HG03457 (cell line): ENCODE measurements at regions not wholly inside any gene's neighbourhood (a gene's known extent, or its start where the extent isn't known, plus 50 kb on each side); places are given as distances from the start of the nearest gene placed in this dataset.
A peak's percentile ranks its signal among the peaks of the same experiment; 100 is the strongest.
"Not testable (repeated sequence)": the region's sequence is repeated elsewhere in the genome, so short reads cannot be mapped to it uniquely, and the experiment has no call there.

Experiments
- ATAC-seq: cut with Tn5 transposase; IDR thresholded peaks from one replicate; pipeline ENCODE4 v1.9.1; 2021; ENCODE audit warnings: moderate number of reproducible peaks; ENCODE audit not compliant: unreplicated experiment

DNA sequence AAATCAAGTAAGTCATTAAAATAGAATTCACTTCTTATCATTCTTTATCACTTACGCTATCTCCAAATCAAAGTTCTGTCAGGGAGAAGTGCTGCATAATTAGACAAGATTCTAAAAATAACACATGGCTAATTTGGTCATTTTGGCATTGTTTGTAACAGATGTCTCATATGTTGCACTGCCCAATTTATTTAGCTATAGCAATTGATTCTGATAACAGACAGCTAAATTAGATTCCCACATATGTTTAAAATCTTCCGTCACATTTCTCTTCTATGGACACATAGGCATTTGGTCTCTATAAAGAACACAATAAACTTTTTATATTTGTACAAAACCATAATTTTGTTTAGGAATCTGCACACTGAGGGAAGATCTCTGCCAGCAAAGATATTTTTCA is 644.5 kb upstream of the VRK2 start:
- no peak for ATAC-seq

DNA sequence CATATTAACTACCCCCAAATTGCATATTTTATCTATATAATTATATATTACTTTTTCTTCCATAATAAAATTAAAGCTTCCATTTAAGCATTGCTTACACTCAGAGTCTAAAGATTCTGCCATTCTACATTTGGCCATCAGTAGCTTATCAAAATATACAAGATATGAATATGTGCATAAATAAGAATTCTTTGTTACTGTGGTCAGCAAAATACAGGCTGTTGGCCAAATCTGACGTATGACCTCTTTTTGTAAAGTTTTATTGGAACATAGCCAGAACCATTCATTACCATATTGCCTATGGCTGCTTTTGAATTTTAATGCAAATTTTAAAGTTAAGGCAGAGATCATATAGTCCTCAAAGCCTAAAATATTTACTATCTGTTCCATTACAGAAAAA is 643.9 kb upstream of the VRK2 start:
- ATAC-seq = no peak

DNA sequence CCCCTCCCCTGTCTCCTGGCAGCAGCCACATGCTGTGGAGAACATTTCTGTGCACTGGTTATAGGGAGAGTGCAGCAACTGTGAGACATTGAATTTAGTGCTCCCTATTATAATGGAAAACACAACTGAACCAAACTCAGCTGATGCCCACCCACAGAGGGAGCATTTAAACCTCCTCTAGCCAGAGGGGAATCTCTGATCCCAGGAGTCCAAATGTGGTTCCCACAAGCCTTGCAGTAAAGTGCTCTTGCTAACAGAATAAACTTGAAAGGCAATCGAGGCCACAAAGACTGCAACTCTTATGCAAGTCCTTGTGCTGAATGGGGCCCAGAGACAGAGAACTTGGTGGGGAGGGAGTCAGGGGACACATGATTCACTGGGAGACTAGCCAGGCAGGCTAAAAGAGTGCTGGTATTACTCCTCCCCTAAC is 638.8 kb upstream of the VRK2 start:
- ATAC-seq = no peak

DNA sequence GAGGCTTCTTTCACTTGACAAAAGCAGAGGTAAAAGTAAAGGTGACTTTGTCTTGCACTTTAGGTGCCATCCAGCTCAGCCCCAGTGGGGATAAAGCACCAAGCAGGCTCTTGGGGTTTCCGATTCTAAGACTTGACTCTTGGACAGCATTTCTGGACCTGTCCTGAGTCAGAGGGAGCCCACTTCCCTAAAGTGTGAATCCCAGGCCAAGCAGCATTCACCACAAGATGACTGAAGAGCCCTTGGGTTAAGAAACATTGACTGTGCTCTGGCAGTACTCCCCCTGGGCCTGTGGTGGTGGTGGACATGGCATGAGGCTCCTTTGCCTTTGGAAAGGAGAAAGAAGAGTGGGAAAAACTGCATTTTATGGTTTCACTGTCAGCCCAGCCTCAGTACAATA is 638.0 kb upstream of the VRK2 start:
- ATAC-seq = no peak

DNA sequence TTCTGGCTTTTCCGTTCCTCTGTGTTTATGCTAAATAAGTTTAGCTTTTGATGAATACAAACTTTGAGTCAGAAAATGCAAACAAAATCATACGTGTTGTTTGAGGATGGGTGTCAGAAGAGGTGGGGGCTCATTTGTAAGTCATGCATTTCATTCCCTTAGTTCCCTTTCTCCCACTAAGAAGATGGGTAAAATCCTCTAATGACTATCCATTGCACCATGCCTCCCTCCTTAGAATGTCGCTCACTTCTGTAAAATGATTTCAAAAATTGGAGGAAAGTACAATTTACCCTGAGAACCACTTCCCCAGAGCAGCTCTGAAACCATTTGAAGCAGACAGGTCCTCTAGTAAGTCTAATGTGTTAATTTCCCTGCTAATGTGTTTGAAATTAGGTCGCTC is 629.6 kb upstream of the VRK2 start:
- no peak for ATAC-seq

DNA sequence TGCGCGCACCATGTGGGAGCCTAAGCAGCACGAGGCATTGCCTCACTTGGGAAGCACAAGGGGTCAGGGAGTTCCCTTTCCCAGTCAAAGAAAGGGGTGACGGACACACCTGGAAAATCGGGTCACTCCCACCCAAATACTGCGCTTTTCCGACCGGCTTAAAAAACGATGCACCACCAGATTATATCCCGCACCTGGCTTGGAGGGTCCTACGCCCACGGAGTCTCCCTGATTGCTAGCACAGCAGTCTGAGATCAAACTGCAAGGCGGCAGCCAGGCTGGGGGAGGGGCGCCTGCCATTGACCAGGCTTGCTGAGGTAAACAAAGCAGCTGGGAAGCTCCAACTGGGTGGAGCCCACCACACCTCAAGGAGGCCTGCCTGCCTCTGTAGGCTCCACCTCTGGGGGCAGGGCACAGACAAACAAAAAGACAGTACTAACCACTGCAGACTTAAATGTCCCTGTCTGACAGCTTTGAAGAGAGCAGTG is 627.7 kb upstream of the VRK2 start:
- ATAC-seq = not testable (repeated sequence)

DNA sequence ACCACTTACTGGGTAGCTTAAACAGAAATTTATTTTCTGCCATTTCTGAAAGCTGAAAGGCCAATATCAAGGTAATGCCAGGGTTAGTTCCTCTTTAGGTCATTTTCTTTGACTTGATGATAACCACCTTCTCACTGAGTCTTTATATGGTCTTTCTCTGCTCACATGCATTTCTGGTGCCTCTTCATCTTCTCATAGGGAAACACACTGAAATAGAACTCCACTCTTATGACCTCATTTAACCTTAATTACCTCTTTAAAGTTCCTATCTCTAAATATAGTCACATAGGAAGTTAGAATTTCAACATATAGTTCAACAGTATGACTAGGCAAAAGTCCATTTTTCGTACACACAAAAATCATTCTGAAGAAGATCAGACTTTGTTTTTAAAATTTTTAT is 616.8 kb upstream of the VRK2 start:
- ATAC-seq = no peak

DNA sequence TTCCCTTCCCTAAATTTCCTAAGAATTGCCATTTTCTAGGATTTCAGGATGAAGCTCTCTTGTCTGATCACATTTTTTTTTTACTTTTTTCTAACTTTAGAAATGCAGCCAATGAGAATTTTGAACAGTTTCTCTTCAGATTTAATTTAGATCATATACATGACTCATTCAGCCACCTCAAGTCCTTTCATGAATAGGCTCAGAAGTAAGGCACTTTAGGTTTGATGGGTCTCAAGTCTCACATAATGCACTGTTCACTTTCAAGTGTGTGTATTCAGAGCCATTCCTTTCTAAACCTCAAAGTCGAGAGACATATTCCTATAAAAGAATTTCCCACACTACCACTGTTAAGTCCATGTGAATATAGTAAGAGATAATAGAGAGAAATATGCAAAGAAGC is 614.1 kb upstream of the VRK2 start:
- ATAC-seq = no peak

DNA sequence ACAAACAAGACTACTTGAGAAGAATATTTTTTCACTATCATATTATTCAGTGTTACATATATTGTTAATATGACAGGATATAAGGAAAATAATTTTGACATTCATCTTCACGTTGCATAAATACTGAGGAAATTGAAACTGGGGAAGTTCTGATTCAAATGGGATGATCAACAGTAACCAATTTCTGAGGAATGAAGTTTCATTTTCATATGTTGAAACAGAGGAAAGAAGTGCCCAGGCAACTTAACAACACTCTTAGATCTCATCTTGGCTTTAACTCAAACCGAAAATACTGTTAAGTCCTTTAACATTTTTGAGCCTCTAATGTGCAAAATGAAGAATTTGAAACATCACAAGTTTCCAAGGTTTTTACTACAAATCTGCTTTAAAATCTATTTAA is 612.2 kb upstream of the VRK2 start:
- ATAC-seq = no peak

DNA sequence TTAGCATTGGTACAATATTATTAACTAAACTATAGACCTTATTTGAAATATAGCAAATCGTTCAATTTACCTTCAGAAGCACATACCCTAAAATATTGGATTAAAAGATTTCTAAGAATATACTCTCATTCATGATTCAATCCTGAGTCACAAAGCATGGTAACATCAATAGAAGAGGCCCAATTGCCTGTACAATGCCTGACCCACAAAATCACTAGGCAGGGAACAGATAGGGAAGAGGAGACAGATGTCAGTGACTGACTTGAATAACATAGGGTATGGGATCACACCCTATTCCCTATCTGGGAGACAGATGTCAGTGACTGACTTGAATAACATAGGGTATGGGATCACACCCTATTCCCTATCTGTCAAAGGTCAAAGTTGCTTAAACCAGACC is 611.6 kb upstream of the VRK2 start:
- no peak for ATAC-seq

DNA sequence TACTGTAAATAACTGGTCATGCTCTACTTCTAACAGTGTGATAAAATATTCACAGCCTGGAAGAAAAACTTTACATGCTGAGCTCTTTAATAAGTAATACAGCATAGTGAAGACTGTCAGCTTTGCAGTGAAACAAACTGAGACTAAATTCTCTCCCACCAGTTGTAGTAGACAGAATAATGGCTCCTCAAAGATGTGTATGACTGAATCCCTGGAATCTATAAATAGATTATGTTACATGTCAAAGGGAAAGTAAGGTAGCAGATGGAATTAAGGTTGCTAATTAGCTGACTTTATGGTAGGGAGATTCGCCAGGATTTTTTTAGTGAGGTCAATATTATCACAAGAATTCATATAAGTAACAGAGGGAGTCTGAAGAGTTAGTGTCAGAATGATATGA is 609.5 kb upstream of the VRK2 start:
- ATAC-seq = no peak

DNA sequence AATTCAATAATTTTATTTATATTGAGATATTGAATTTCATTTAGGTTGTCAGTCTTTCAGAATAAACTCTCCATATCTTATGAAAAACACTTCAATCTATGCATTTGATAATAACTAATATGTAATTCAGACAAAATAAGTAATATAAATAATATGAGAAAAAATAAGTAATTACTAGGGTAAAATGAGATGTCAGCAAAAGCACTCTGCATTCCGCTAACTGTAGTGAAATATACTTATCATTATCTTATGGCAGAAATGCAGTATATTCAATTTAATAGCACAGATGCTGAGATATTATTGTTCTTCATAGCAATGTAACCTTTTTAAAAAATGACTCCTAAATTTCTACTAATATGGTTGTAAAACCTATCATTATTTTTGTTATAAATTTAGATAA is 606.2 kb upstream of the VRK2 start:
- ATAC-seq = no peak

DNA sequence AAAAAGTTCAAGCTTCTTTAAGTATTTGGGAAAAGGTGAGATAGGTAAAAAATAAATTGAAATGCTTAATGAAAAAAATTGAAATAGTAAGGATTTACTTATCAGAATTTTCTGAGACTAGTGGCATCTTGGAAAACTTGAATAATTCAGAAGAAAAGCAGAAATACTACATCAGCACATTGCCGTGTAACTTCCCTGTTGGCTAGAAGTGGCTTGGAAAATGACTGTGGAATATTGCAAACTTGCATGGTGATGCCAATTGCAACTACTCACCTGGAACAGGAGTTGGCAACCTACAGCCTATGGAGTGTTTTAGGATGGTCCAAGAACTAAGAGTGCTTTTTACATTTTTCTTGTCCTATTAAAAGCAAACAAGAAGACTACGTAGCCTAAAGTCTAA is 603.5 kb upstream of the VRK2 start:
- no peak for ATAC-seq

DNA sequence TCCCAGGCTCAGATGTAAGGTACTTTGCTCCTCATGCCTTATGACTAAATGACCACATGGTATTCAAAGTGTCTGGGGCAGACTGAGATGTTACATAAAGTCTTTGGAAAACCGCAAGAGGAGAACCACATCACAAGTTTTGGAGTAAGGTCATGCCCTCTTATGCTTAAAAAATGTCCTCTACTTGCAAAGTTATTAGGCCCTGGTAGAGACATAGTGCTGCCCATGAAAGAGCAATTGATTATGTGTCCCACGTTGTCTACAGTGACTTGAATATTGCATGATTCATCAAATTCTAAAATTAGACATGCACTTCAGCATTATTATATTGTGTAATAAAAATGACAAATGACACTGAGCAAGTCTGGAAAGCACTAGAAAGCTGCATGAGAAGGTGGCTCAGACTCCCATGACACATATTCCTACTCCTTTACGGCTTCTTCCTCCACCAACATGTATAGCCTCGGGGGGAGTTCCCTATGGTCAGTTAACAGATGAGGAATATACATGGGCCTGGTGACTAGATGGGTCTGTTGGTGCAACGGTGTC is 602.6 kb upstream of the VRK2 start:
- ATAC-seq = no peak

DNA sequence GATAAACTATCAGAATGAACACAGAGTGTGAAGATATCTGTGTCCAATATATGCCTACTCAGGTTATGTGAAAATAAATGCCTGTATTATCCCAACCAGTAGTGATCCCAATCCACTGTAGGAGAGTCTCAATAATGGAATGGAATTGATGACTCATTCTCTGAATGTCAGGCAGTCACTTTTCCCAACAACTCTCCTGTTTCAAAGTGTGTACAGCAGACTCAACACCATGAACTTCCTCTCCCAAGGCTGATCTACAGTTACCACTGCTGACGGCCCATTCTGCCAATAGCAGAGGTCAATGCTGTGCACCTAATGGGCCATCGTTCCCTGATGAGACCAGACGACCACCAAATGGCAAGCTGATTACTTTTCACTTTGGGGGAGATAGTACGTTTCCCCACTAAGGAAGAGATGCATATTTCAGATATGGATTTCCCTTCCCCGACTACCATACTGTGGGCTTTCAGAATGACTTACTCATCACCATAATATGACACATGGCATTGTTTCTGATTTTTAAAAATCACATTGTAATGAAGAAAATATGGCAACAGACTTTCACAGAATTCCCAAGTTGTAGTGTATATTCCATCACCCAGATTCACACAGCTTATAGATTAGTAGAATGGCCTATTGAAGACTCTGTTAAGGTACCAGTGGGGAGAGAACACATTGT is 601.7 kb upstream of the VRK2 start:
- no peak for ATAC-seq

DNA sequence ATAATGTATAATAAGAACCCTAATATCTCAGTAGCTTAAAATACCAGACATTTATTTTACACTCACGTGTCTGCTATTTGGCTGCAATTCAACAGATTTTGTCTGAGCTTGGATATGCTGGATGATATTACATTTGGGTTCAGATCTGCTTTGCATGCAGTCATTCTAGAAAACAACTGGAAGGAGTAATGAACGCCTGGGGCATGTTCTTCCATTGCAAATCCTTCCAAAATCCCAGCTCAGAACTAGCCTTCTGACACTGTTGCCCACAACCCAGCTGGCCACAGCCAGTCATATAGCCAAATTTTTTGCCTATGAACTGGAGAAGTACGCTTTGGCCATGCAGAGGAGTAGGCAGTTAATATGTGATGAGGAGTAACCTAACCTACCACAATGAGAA is 597.8 kb upstream of the VRK2 start:
- no peak for ATAC-seq

DNA sequence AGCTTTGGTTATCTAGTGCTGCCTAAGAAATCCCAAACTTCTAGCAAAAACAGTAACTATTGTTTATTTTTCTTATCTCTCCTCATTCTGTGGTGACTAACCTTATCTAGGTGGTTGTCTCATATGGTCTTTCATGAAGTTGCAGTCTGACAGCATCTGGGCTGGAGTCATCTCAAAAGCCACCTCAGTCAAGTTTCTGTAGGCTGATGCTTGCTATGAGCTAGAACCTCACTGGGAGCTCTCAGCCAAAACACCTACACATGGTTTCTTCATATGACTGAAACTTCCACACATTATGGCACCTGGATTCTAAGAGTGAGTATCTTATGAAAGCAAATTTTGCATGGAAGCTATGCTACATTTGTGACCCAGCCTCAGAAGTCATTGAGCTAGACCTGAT is 596.4 kb upstream of the VRK2 start:
- peak; percentile 78 for ATAC-seq

DNA sequence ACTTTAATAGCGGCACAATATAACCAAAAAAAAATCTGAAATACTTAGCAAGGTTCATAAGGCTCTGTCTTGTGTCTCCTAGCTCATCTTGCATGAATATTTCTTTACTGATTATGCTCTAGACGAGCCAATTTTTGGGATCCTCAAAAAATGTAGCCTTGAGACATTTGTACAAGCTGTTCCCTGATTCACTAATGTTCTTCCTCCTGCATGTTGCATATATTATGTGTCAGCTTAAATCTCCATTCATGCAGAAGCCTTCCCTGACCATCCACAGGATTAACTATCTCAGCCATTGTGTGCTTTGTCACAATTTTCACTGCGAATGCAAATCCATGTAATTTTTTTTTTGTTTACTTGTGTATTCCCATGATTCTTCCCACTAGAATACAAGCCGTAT is 594.0 kb upstream of the VRK2 start:
- ATAC-seq = no peak

DNA sequence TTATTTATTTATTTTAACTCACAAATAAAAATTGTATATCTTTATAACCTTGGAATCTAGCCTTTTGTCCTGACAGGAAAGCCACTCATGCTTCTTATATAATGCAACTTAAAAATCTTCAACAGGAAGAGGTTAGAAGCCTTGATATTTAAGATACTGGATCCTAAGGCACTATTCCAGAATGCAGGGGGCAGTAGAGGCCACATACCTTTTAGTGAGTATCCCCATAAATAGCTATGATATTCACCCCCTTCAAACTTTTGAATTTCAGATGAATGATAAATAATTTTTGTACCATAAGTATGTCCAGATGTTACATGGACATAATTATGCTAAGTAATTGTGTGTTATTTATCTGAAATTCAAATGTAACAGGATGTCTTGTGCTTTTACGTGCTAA is 592.7 kb upstream of the VRK2 start:
- ATAC-seq = no peak

DNA sequence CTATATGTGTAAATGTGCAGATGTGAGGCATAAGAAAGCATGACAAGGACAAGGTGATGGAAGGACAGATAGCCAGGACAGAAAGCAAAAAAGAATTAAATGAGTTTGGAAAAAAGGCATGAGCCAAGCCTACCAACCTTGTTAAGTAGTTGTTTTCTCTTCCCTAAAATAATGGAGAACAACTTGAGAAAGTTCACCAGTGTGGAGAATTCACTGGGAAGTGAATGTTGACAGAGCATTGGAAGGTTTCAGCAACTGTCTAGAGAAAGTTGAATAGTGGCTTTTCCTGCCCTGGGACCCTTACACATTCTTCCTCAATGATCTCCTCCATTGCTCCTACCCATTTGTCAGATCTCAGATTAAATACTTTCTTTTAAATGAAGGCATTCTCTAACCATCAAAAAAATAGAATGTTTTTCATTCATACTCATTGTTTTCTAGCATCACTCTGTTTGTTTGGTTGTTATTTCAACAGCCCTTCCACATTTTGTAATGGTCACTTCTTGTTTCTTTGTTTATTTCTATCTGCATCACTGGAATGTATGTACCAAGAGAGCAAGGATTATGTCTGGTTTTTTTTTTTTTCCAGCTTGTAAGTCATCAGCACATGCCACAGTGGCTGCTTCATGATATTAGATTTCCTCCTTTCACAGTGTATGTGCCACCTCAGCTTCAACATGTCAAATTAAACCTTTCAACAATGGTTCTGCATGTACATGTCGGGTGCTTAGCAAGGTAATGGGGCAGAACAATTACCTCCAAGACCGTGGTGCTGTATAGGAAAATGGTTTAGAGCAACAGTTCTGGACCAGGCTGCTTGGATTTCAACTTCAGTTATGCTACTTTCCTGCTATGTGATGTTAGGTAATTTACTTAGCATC is 586.0 kb upstream of the VRK2 start:
- ATAC-seq = no peak

DNA sequence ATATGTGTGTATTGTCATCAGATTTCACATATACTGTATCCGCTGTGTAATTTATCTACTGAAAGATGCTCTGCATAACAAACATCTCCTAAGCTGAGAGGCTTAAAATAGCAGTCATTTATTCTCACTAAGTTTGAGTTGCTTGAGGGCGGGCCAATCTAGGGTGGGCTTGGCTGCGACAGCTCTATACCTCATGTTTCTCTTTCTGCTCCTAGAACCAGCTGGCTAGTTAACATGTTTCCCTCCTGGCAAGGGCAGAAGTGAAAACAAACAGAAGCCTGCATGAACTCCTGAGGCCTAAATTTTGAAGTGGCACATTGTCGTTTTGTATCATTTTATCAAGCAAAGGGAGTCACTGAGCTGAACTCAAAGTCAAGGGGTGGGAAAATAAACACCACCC is 585.0 kb upstream of the VRK2 start:
- no peak for ATAC-seq

DNA sequence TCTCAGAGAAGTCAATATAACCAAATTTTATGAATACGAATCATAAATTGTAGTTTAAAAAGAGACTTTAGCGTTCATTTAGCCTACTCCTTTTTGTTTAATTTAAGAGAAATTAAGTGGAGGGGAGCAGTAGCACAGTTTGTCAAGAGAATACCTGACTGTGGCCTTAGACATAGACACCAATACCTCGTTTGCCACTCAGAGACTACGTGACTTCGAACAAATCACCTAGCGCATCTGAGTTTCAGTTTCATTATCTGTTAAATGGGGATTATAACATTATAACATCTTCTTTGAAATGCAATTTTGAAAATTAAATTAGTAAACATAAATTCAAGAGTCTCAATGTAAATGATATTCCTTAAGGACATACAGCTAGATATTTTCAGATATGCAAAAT is 581.5 kb upstream of the VRK2 start:
- ATAC-seq = no peak
